ENCODE measurements at regions not wholly inside any gene's neighbourhood (a gene's known extent, or its start where the extent isn't known, plus 50 kb on each side); places are given as distances from the start of the nearest gene placed in this dataset.

DNA sequence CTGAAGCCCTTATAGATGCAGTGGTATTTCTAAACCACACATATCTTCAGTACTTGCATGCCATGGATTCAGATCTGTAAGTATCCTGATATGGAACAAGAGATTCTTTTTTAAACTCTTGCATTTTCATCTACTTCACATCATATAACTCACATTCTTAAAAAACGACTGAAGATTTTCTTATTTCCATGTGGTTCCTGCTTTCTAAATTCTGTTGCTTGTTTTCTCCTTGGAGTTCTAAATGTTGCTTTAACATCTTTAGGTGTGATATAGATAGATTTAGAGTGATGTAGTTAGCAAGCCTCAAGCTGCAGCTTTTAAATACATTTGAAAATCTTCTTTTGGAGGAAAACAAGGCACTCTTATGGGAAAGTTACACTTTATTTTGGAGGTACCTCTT lies 455.4 kb downstream of the FOXG1 start:
- DNase-seq: no peak

GRCh38 chr14:29222671-29223268 lies 456.2 kb downstream of the FOXG1 start:
- peak; percentile 8 for DNase-seq

DNA sequence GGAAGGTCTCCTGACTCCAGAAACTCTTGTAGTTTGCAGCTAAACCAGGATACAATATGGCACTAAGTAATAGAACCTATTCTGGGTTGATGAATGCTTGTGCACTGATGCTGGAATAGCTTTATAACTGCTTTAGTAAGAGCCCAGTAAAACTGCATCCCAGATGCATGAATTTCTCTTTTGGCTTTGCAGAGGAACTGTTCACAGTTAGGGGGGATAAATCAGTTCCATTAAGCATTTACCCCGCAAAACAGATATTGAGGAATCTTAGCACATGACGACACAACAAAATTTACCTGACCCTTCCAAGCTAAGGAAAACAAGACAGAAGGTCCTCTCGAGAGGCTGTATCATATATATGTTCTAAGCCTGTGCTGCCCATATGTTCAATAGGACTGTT lies 457.4 kb downstream of the FOXG1 start:
- no peak for DNase-seq

- DNase-seq: no peak
These were observed 461.0 kb downstream of the FOXG1 start for GRCh38 chr14:29227631-29228030.

GRCh38 chr14:29232153-29232552 lies 465.6 kb downstream of the FOXG1 start:
- no peak for DNase-seq

DNA sequence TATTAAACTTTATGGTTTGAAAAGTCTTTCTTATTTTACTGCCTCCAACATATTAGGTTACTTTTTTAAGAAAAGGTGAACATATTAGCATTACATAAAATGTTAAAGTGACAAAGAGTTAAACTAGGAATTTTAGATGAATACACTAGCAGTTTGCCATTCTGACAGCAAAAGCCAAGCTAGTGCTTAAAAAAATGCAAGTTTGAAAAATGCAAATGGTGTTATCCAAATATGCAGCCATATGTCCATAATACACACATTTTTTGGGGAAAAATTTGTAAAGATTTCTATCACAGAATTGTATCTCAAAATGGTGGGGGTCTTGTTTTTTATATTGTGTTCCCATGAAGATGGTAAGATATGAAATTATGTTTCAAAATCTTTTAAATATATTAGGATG lies 466.1 kb downstream of the FOXG1 start:
- DNase-seq: no peak

- no peak for DNase-seq
These were observed 466.6 kb downstream of the FOXG1 start for GRCh38 chr14:29233188-29233587.

DNA sequence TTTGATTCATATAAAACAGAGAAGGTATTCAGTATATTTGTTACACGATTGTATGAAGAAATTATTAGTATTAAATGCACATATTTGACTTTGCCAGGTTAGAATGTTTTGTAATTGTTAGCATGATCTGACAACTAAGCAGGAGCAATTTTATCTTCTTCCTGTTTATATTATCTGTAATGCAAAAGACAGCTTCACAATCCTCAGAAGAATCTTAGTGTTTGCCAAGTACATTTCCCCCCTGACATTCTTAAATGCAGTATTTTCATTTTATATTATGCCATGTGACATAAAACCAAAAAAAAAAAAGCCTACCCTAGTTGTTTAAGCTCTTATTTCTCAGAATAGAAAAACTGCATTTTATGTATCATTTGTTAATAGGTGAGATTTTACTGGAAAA lies 469.4 kb downstream of the FOXG1 start:
- DNase-seq: no peak

DNA sequence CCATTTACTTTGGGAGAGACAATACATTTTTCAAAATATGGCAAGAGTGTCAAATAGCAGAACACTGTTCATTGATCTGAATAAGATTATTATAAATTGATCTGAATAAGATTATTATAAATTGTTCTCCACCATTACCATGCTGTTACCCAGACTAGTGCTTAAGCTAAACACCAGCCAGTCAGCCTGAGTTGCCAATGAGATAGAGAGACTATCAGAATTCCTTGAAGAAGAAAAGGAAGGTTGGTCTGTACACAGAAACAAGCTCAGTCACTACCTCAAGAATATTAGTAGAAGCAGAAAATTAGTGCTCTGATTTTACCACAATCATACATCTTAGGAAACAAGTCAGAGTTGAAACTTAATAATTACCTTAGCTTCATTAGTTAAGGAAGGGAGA lies 469.8 kb downstream of the FOXG1 start:
- DNase-seq: no peak

- DNase-seq: no peak
These were observed 470.3 kb downstream of the FOXG1 start for GRCh38 chr14:29236848-29237247.

DNA sequence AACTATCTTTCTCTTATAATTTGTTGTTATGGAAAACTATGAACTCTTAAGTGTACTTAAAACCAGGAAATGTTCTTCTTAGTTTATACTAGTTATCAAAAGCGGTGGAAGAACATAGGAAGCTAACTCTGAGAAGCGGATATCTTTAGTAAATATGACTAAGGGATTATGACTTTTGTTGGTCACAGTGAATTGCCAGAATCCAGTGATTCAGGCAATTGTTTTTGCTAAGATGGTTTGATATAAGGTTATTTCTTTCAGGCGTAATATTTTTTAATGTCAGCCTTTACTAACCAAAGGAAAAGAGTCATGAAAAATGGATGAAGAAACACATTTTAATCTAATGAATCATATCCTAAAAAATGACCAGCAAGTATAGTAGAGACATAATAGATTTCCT lies 473.5 kb downstream of the FOXG1 start:
- no peak for DNase-seq

DNA sequence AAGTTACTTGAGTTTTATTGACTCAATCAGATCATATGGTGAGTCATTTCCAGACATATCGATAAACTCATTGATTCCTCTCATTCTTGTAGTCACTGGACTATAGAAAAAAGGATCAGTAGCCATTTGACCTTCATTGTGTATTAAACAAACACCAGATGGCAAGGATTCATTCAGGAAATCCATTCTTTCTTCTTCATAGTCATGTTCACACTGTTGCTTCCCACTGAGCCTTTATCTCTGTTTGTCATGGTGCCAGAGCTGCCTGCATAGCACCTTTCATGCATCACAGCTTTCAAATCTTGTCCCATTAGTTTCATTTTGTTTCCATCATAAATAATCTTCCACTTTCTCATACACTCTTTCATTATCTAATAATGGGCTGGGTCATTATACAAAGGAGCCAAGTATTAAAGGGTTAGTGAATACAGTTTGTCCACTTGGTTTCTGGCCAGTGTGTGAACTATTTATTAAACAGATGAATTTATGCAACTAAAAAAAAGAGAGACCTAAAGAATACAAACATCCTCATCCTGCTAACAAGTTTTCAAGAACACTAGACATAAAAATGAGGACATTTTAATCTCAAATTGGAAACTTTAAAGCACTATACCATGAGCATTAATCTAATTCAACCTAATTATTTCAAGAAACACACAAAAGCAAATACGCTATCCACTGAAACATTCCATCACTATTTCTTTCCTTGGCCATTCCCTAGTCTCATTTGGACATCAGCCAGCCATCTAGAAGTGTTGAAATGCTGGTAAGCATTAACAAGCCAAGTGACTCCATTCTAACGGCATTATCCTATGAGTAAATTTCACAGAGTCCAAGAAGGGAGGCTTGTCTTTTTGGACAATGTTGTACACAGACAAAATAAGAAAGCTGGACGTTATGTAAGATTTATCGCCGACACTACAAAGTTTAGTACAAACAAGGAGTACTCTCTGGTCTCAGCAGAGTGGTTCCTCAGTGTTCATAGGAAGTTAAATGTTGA lies 476.5 kb downstream of the FOXG1 start:
- DNase-seq: no peak

GRCh38 chr14:29255692-29256091 lies 489.1 kb downstream of the FOXG1 start:
- no peak for DNase-seq

DNA sequence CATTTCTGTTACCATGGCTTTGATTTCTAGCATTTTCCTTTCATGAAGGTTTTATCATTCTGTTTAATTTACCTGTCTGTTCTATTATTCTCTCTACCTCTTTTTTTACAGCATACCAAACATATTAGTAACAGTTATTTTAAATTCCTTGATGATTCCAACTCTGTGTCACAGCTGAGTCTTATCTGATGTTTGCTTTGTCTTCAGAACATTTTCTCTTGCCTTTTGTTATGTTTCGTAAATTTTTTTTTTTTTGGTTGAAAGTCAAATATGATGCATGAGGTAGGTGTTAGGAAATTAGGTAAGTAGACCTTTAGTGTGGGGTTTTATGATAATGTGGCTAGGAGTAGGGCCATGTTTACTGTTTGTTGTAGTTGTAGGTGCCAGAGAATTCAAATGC lies 496.4 kb downstream of the FOXG1 start:
- no peak for DNase-seq

DNA sequence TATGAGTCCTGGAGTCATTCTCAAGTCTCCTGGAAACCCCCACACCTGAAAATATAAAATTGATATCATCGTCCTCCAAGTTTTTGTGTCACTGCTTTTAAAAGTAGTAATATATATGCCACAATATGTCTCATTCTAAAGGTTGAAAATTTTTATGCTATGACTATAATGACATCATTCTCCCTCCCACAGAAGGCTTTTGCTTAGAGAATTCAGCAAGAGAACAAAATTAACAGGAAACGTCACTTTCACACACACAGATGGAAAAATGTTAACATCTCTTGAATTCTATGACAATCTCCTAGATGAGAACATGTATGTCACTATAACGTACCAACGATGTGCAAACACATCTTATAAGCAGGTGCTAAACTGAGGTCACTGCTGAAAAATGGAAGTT lies 498.3 kb downstream of the FOXG1 start:
- DNase-seq: no peak

- DNase-seq: no peak
These were observed 499.3 kb downstream of the FOXG1 start for GRCh38 chr14:29265852-29266251.

DNA sequence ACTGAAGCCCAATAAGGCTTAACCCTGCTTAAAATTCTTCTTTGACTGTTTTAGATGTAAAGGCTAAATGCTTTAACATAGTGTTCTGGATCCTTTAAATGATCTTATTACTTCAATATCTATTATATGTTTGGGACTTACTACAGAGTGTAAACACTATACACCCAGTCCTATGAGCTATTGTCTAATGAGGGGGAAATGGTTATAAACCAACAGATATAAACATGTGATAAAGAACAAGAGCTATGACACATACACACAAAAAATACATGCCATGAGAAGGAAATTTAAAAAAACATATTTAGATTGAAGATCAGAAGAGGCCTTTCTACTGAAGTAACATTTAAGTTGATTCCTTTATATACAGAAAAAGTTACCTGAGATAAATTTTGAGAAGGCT lies 505.1 kb downstream of the FOXG1 start:
- no peak for DNase-seq

DNA sequence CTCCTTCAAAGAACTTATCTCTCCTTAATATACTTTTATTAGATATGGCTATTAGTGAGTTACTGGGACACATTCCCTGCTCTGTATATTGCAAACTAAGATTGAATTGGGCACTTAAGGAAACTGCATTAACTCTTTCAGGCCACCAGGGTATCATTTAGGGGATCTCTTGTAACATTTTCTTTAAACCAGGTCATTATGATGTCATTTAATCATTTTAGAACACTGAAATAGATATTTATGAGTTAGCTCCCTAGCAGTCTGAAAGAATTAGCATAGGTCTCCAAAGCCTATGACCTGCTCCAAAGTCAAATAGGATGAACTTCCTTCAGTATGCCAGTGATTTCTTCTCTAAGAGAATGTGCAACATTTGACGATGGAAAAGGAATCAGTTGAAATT lies 506.9 kb downstream of the FOXG1 start:
- DNase-seq: no peak

- DNase-seq: no peak
These were observed 508.5 kb downstream of the FOXG1 start for GRCh38 chr14:29274890-29275596.

DNA sequence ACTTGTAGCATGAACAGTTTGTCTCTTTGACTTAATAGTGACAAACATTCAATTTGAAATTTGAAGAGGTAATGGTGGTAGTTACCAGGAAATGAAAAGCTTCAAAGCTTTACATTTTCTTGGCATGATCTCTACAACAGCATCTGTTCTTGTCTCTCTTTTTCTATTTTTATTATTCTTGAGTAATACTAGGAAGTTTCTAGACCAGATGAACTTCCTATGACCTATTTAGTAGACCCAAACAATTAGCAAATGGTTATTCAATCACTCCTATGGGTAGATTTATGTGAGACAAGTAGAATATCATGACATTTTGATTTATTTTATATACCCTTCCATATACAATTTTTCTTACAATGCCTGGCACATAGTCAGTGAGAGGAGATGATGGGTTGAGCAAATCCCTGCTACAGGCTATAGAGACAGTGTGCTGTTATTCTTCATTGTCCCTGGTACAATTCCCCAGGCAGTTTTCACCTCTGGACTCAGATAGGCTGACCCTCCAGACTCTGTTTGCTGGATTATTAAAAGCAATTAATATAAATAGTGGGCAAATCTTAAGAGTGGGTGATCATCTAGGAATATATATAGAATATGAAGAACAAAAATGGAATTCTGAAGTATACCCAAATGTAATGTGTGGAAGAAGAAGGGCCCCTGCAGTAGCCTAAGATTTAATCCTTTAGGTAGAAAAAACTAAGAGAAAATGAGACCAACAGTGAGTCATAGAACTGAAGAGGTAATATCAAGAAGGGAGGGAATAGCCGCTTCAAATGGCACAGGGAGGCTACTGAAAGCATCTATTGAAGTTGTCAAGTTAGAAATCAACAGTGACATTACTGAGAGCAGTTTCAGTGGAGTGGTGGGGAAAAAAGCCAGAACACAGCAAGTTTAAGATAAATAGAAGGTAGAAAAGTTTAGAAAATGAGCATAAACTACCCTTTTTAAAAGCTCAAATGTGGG lies 512.0 kb downstream of the FOXG1 start:
- no peak for DNase-seq

DNA sequence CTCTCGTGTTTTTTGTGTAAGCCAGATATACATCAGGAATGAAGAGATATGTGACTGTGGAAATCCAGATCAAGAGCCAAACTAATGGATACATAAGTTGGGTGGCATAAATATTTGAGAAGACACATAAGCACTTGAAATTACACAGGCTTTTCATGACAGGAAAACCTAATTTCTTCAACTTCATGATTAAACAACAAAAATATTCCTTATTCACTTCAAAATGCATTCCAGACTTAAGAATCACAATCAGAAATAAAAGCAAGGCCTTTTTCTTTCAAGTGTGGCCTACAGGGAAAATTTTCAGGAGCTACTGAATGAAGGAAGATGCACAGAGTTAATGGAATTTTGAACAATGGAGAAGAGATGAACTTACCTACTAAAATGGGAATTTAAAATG lies 515.6 kb downstream of the FOXG1 start:
- no peak for DNase-seq

GRCh38 chr14:29290441-29290840 lies 523.9 kb downstream of the FOXG1 start:
- DNase-seq: no peak

DNA sequence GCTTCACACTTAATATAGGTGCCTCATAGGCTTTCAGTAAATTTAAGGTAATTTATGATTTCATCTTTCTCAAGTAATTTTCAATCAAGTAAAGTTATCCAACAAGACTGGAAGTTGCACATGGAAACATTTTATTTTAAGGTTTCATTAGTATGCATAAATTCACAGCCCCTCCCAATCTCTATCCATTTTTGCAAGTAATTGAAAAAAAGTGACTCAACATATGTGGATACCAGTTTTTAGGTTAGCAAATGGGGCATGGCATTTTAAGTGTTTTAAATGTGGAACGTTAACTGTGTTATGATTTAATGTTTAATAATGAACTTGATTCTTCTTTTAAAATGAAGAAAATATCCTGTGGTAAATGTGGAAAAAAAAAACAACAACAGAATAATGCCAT lies 532.8 kb downstream of the FOXG1 start:
- DNase-seq: no peak

All from NCI-H526 treated with DMSO at 0.1 percent for 48 hours (cell line).